ENCODE measurements at regions not wholly inside any gene's neighbourhood (a gene's known extent, or its start where the extent isn't known, plus 50 kb on each side); places are given as distances from the start of the nearest gene placed in this dataset.
"Not testable (repeated sequence)": the region's sequence is repeated elsewhere in the genome, so short reads cannot be mapped to it uniquely, and the experiment has no call there.

DNA sequence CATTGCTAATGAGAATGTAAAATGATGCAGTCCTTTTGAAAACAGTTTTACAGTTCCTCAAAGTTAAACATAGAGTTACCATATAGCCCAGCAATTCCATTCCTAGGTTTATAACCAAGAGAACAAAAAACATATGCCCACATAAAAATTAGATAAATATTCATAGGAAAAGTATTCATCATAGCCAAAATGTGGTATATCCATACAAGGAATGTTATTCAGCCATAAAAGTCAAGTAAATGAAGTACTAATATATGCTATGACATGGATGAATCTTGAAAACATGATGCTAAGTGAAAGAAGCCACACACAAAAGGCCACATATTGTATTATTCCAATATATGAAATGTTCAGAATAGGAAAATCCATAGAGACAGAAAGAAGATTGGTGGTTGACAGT is 158.0 kb upstream of the CARMIL1 start:
- no peak for DNase-seq (ENCODE audit: low read depth in 1 of 2, low spot score in 1 of 2)

DNA sequence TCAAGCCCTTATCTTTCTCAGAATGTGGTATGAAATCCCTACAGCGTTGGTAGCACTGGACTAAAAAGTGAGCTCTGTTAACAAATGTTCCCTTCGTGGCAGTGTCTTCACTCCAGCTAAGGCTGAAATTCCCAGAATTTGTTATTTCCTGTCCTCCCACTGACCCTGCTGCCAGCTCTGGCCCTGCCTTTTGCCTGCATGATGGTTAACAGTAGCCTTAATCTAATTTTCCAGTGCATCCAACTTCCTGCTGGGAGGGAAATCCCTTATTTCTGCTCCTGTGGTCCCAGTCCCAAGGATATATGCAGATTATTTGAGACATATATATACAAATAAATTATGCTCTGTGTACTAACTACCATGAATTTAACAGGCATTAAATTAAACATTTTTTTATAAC is 157.2 kb upstream of the CARMIL1 start:
- no peak for DNase-seq (ENCODE audit: low read depth in 1 of 2, low spot score in 1 of 2)

DNA sequence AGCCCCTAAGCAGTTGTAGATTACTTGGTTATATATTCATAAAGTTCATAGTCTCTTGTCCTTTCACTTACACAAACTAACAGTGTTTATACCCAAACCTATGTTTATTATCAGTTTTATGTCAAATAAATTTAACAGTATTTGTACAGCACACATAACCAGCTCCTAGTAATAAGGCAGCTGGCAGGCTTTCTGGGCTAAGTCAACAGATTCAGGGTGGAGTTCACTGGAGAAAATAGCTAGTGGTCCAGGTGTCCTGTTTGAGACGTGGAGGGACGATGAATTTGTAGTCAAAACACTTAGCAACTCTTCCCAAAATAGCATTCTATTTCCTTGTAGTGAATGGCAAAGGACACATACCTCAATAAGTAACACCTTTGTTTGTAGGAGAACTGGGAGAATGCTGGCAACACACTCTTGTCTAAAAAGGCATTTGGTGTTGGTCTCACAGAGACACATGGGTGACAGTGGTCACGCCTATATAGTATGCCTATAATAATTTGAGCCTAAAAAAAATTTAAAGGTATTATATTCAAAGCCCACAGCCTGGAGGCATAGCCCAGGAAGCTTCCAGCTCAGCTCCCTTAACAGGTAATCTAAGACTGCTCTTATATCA is 156.4 kb upstream of the CARMIL1 start:
- DNase-seq (ENCODE audit: low read depth in 1 of 2, low spot score in 1 of 2), result no peak

DNA sequence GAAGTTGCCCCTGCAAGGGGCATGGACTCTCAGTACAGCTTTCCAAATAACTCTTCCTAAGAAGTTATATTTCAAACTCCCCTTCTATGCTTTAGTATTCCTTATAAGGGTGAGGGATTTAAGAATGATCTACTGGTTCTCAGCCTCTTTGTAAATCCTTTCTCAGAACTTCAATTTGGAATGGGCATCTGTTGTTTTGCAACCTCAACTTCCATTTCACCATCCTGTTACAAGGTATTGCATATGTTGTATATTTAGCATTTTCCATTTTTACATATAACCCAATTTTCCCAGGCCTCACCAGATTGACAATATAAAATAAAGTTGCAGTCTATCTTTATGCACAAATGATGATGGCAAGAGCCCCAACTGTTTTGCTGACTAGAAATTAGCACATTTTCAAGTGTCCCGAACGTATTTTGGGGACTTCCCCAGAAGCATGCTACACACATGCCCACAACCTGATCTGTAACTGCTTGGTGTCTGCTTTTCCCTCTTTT is 154.9 kb upstream of the CARMIL1 start:
- DNase-seq (ENCODE audit: low read depth in 1 of 2, low spot score in 1 of 2), result no peak

DNA sequence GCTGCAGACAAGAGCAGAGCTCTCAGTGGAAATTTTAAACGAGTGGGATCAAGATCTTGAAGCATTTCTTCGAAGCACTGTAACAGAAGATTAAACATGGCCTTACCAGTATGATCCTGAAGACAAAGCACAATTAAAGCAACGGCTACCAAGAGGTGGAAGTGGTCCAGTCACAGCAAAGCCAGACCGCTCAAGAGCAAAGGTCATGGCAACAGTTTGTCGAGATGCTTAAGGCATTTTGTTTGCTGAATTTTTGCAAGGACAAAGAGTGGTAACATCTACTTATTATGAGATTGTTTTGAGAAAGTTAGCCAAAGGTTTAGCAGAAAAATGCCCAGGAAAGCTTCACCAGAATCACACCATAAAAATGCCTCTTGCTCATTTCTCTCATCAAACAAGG is 153.4 kb upstream of the CARMIL1 start:
- no peak for DNase-seq (ENCODE audit: low read depth in 1 of 2, low spot score in 1 of 2)

DNA sequence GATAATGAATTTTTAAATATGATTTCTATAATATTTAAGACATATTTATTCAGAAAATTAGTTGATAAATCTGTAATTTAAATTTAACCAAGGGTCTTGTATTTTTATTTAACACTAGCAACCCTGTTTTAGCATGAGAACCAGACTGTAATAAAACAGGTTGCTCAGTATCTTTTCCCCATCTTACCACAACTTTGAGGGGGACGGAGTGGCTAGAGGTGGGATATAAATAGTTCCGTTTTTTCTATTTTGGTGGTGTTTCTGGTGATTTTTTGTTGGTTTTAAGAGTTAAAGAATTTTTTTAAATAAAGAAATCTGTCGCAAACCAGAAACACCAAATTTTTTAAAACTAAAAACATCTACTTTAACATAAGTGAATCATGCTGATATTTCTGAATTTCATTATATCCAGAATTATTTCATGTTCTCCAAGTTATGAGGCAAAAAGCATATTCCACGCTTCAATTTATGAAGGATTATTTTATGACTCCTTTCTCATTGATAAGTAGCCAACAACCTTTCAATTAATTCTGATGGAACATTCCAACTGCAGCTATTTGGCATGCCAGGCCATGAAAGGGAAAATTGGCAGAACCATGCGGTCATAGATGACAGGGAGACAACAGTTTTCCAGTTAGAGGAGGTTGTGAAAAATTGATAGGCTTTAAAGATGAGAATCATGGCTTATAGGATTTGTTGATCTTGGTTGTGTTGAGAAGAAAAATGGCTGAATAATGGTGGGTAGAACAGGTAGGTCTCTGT is 151.9 kb upstream of the CARMIL1 start:
- DNase-seq (ENCODE audit: low read depth in 1 of 2, low spot score in 1 of 2), result no peak

DNA sequence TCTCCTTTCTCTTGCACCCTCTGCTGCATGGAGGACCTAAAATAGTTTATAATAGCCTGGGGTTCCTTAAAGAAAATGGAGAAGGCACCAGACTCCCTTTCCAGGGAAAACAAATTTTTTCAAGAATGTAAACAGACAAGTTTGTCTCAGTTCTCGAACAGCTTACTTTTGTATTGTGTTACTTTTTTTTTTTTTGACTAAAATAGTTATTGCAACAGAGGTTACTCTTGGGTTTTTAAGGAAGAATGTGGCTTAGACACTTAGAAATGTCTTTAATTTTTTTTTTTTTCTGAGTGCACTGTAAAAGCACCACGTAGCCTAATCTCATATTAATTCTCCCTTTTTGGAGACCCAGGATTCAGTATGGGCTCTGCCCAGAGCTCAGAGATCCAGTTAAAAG is 148.7 kb upstream of the CARMIL1 start:
- no peak for DNase-seq (ENCODE audit: low read depth in 1 of 2, low spot score in 1 of 2)

DNA sequence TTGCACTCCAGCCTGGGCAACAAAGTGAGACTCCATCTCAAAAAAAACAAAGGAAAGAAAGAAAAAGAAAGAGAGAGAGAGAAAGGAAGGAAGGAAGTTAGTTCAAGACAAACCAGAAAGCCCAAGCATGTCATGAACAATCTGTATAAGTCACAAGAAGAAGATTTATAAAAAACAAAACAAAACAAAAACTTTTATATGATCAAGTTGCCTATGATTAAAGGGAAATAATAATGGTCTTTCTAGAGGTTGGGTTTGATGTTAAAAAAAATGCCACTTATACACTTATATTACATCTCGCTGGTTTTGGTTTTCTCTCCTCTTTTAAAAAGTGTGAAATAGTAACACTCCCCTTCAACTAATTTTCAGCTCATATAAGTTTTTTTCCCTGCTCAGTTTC is 146.2 kb upstream of the CARMIL1 start:
- no peak for DNase-seq (ENCODE audit: low read depth in 1 of 2, low spot score in 1 of 2)

DNA sequence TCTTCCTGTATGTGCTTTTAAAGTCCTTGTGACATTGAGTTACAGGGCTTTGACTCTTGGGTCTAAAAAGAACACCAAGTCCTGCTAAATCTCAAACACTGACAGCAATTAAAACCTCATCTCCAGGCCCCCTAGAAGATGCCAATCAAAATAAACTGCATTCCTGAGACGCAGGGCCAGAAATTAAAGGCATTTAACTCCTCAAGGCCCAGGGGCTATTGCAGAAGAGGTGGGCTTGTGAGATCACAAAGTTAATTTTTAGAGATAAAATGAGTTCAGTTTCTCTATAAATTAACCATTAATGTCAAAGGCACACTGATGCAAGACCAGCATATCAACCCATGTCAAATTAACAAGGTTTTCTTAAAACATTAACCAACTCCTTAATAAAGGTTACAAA is 145.6 kb upstream of the CARMIL1 start:
- DNase-seq (ENCODE audit: low read depth in 1 of 2, low spot score in 1 of 2), result no peak

DNA sequence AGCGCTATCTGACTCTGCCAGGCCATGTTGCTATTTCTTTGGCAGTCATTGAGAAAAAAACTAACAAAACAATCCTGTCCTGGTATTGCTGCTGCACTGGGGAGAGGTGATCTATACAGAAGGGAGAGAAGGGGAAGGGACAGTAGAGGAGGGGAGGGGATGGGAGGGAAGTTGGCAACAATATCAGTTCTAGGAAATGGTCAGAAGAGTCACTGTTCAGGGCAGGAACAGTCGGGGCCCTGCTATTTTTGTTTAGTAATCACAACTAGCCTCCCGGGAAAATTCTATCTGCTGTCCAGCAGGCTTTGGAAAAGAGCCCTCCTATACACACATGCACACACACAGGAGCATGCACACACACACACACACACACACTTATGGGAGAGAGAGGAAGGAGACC is 142.3 kb upstream of the CARMIL1 start:
- no peak for DNase-seq (ENCODE audit: low read depth in 1 of 2, low spot score in 1 of 2)

DNA sequence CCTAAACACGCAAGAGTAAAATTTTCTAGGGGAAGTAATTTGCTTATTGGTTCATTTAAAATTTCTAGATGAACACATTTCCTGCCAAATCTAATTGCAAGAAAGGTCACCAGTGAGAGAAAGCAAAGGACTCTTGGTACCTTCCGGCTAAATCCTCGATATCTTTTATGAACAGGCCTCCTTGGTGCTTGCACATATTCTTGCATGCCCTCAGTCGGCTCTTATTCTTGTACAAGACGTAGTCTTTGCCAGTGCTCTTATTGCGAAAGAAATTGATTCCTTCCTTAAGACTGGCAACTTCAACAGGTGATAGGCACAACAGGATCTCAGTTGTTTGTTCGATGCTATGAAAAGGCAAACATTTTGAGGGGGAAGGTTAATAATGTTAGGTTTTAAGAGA is 141.7 kb upstream of the CARMIL1 start:
- DNase-seq (ENCODE audit: low read depth in 1 of 2, low spot score in 1 of 2), result no peak

DNA sequence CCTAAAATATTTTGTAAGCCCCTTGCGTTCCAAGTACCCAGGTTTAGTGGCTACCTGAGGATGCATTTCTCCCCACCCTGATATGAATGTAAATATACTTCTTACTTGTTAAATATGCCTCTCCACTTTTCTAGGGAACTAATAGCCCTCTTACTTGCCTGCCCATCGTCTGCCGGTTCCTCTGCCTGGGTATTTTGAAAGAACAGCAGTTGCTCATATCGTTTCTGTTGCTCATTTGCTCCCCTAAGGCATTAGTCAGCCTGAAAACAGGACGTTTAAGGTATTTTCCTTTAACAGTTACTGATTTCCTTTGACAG is 141.3 kb upstream of the CARMIL1 start:
- no peak for DNase-seq (ENCODE audit: low read depth in 1 of 2, low spot score in 1 of 2)

DNA sequence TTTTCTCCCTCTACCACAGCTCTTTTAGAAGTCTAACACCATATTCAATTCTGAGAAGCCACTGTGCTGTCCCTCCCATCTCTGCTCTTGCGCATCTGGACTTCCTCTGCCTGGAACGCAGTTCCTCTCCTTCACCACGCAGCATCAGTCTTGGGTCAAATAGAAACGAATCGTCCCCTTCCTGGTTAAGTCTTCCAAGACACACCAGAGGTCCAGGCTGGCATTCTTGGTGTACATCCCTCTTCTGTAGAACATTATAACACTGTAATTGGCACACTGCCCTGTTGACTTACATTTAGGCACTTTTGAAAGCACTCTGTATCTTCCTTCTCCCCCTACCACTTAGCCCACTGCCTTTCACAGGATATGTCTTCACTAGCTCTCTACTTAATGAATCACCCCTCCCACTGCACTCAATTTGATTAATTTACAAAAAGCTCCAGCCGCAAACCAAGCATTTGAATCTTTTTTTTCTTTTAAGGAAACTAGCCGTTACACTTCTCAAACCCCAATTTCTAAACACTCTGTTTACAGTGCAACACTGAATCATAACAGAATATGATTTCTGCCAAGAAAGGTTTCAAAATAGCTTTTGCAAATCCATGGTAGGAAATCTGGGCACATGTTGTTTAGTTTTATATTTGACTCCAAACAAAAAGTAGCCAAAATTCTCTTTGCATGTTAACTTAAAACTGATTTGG is 140.8 kb upstream of the CARMIL1 start:
- peak; percentile 55 to 60 for DNase-seq (ENCODE audit: low read depth in 1 of 2, low spot score in 1 of 2)

DNA sequence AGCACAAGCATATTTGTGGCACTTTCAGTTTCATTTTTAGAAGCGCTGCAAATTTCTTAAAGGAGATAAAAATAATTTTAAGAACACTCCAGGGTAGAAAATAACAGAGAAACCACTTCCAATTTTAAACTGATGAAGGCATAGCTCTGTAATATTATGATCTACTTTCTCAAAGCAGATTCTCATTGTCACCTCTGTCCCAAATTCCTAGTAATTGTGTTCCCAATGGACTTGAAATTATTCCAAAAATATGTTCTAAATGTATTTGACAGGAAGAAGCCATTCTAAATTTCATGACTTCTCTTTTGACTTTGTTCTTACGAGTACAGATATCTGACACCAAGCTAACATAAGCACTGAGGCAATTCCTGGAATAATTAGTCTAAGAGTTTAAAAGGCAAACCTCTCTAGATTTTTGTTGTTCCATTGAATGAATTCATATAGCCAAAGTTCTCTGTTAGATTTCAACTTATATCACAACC is 140.2 kb upstream of the CARMIL1 start:
- DNase-seq (ENCODE audit: low read depth in 1 of 2, low spot score in 1 of 2), result no peak

DNA sequence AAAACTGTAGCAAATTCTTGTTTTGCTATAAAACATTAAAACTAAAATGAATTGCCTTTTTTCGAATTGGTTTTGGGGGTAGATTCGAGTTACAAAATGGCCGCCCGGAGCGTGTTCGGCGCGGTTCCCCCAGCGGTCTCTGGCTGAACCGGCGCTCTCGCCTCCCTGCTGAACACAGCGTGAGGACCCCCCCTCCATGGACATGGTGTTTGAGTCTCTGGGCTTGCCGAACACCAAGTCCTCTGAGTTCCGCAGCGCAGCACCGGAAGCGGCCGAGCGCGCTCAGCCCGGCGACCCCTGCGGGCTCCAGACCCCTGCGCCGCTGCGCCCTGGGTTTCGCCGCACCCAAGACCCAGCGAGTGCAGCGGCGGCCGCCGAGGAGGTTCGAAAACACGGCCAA is 139.6 kb upstream of the CARMIL1 start:
- DNase-seq (ENCODE audit: low read depth in 1 of 2, low spot score in 1 of 2), result not testable (repeated sequence)

DNA sequence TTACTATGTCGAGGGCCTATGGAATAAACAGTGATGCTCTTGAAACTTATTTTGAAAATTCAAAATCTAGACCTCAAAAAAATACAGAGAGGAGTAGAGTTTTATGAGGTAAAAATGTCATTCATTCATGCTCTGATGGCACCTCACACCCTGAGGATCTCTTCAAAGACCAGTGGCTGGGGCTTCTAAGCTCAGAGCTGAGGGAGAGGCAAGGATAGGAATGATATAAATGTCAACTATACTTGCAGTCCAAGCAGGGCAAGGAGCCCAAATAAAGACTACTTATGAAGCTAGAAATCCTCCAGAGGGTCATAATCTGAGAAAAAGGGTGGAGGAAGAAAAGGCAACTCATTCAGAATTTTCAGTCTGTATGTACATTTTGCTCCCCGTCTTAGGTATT is 136.7 kb upstream of the CARMIL1 start:
- no peak for DNase-seq (ENCODE audit: low read depth in 1 of 2, low spot score in 1 of 2)

DNA sequence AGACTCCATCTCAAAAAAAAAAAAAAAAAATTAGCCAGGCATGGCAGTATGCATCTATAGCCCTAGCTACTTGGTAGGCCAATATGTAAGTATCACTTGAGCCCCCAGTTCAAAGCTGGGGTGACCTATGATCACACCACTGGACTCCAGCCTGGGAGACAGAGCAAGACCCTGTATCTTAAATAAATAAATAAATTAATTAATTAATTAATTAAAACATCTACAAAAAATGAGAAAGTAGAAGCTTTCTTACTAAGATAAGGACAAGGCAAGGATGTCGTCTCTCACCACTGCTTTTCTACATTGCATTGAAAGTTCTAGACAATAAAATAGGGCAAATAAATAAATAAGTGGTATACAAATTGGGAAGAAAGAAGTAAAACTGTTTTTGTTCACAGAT is 134.3 kb upstream of the CARMIL1 start:
- DNase-seq (ENCODE audit: low read depth in 1 of 2, low spot score in 1 of 2), result no peak

DNA sequence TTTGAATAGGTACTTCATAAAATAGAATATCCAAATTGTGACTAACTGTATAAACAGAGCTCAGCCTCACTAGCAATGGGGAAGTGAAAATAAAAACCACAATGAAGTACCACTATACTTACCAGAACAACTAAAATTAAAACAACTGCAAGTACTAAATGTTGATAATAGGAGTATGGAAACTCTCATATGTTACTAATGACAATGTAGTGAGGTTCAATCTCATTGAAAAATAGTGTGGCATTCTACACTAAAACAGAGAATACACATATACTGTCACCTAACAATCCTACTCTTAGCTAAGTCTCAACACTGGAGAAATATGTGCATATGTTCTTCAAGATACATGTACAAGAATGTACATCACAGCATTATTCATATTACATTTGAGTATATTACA is 132.0 kb upstream of the CARMIL1 start:
- no peak for DNase-seq (ENCODE audit: low read depth in 1 of 2, low spot score in 1 of 2)

DNA sequence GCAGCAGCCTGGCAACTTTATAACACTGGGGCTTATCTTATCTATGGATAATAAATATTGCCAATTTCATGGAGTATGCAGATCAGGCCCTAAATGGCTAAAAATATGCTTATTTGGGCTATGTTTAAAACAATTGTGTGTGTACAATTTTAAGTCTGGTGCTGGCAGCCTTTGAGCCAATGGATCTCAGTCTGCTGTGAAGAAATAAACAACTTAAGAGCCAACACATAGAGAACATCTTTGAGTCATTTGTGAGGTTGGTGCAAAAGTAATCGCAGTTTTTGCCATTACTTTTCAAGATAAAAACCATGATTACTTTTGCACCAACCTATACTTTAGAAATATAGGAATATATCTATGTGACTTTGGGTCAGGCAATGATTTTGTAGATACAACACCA is 129.1 kb upstream of the CARMIL1 start:
- DNase-seq (ENCODE audit: low read depth in 1 of 2, low spot score in 1 of 2), result no peak

DNA sequence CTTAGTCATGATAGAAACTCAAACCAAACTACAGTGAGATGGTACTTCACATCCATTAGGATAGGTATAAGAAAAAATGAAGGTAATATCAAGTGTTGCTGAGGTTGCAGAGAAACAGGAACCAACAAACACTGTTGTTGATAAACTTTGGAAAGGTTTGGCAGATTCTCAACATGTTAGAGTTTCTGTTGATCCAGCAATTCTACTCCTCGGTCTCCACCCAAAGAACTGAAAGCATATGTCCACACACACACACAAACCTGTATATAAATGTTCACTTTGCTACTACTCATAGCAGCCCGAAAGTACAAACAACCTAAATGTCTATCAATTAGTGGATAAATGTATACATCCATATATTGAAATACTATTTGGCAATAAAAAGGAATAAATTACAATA is 128.3 kb upstream of the CARMIL1 start:
- DNase-seq (ENCODE audit: low read depth in 1 of 2, low spot score in 1 of 2), result no peak

DNA sequence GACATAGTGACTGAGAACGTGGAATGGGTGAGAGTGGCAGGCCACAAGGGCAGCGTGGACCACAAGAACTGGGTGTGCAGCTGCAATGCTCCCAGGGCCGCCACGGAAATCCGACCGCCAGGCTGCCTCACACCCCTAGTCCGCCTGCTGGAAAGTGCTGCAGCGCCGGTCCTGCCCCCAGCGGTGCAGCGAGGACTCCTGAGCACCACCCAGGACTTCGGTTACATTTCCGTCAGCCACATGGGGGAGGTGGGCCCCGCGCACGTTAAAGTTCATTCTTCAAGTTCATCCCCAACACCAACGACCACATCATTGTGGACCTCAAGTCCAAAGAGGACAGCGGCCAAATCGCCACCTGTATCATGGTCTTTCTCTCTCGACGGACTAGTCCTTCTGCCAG is 126.1 kb upstream of the CARMIL1 start:
- DNase-seq (ENCODE audit: low read depth in 1 of 2, low spot score in 1 of 2), result no peak

DNA sequence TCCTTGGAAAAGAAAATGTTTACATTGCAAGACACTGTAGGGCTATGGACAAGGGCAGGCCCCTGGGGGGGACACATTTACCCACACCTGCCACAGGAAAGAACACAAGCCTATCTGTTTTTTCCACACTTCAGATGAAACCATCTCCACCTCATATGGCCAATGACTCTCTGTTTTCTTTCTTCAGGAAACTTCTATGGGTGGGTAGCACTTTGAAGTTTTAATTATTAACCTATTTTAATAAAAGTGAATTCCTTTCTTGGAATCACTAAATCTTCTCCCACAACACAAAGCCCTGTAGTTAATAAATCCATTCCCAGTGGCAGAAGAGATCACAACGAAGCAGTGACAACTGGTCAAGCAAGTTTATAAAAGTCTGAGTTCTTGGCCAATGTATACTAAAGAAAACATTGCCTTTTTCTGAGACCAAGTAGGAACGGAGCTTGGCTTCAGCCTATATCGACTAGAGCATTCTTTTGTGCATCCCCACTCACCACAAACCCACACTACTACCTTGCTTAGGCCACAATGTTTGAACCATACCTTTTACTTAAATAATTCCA is 125.1 kb upstream of the CARMIL1 start:
- no peak for DNase-seq (ENCODE audit: low read depth in 1 of 2, low spot score in 1 of 2)
